GM13976 (cell line): ENCODE measurements at regions not wholly inside any gene's neighbourhood (a gene's known extent, or its start where the extent isn't known, plus 50 kb on each side); places are given as distances from the start of the nearest gene placed in this dataset.
A peak's percentile ranks its signal among the peaks of the same experiment; 100 is the strongest.

Experiments used
- DNase-seq: peaks from one replicate; pipeline ENCODE4 v3.0.0; 2012; ENCODE audit warnings: low spot score
- in situ Hi-C: fragments of 300-500 bp; cut with MboI; formaldehyde crosslinking; loops from one replicate; pipeline ENCODE4 v1.12.0; 2022; ENCODE audit warnings: low sequenced_read_pairs, mixed read lengths, inconsistent platforms; ENCODE audit not compliant: unreplicated experiment
- TF ChIP-seq, protein P1 (sequence below): IDR thresholded peaks from 2 replicates; pipeline ENCODE4 v1.5.1; 2012; ENCODE audit warnings: borderline replicate concordance, mild to moderate bottlenecking; ENCODE audit not compliant: insufficient read depth; ENCODE audit errors: extremely low read depth, missing control alignments, control extremely low read depth

- no peak for DNase-seq
- in situ Hi-C loops, result no loop called here
- TF ChIP-seq, protein P1, sequence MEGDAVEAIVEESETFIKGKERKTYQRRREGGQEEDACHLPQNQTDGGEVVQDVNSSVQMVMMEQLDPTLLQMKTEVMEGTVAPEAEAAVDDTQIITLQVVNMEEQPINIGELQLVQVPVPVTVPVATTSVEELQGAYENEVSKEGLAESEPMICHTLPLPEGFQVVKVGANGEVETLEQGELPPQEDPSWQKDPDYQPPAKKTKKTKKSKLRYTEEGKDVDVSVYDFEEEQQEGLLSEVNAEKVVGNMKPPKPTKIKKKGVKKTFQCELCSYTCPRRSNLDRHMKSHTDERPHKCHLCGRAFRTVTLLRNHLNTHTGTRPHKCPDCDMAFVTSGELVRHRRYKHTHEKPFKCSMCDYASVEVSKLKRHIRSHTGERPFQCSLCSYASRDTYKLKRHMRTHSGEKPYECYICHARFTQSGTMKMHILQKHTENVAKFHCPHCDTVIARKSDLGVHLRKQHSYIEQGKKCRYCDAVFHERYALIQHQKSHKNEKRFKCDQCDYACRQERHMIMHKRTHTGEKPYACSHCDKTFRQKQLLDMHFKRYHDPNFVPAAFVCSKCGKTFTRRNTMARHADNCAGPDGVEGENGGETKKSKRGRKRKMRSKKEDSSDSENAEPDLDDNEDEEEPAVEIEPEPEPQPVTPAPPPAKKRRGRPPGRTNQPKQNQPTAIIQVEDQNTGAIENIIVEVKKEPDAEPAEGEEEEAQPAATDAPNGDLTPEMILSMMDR, result no peak
Observed at GRCh38 chr3:72483554-72484104, 364.6 kb downstream of the SHQ1 start.

GRCh38 chr3:72482589-72483321, 365.5 kb downstream of the SHQ1 start:
- in situ Hi-C loops, result no loop called here

GRCh38 chr3:72481542-72481941, 366.7 kb downstream of the SHQ1 start:
- TF ChIP-seq, protein P1, result no peak
- no peak for DNase-seq
- in situ Hi-C loops, result no loop called here

More at GRCh38 chr3:72482589-72483321, 365.5 kb downstream of the SHQ1 start:
- TF ChIP-seq, protein P1, result no peak
- DNase-seq, result peak; percentile 63

DNA sequence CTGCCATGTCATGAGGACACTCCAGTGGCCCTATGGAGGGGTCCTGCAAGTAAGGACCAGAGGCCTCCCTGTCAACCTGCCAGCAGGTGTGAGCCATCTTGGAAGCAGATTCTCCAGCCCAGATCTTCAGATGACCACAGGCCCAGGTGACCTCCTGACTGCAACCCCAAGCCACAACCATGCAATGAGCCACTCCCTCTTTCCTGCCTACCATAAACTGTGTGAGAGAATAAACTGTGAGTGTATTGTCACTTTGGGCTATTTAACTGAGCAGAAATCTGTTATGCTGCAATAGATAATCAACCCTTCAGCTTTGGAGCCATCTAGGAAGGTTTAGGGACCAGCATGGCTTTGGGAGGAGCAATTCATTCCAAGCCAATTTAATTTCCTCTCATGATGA, 367.9 kb downstream of the SHQ1 start:
- TF ChIP-seq, protein P1, result no peak
- in situ Hi-C loops, result no loop called here
- no peak for DNase-seq

DNA sequence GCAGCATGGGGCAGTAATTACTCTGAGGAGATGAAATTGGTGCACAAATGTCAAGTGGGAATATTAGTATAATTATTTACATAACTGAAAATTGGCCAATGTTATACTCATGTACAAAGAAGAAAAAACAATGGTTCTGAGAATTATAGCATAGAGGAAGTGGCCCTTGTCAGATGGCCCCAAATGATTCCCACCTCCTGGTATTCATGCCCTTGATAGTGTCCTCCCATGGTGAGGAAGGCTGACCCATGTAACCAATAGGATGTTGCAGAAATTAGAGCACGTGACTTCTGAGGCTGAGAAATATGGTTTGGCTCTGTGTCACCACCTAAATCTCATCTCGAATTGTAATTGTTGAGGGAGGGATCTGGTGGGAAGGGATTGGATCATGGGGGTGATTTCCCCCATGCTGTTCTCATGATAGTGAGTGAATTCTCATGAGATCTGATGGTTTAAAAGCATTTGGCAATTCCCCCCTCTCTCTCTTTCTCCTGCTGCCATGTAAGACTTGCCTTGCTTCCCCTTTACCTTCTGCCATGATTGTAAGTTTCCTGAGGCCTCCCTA, 368.5 kb downstream of the SHQ1 start:
- TF ChIP-seq, protein P1, result no peak
- no peak for DNase-seq
- in situ Hi-C loops, result no loop called here

- TF ChIP-seq, protein P1, result no peak
- no peak for DNase-seq
- in situ Hi-C loops, result no loop called here
Observed at GRCh38 chr3:72476139-72476483, 372.1 kb downstream of the SHQ1 start.
